Upper lobe of left lung (tissue), 4 donors: ENCODE measurements at regions not wholly inside any gene's neighbourhood (a gene's known extent, or its start where the extent isn't known, plus 50 kb on each side); places are given as distances from the start of the nearest gene placed in this dataset.

Source experiments
- CTCF ChIP-seq, 6 experiments: fragments of 450-650 bp in 4 of 6; fragments of 200-600 bp in 2 of 6; sonication (generic) in 2 of 6; IDR thresholded peaks; one replicate each; pipeline ENCODE4 v1.5.1; 2016 to 2019; ENCODE audit warnings: antibody characterized with exemption in 6 of 6
- POLR2A ChIP-seq, 4 donors: fragments of 450-650 bp; IDR thresholded peaks; one replicate each; pipeline ENCODE4 v1.5.1; 2016 to 2017; ENCODE audit warnings: antibody characterized with exemption in 4 of 4, mild to moderate bottlenecking in 2 of 4

GRCh38 chr5:67578011-67578410 lies 381.4 kb upstream of the CD180 start:
- no peak for TF ChIP-seq CTCF (IDR thresholded peaks at IDR 0.05)
- no peak for TF ChIP-seq POLR2A (IDR thresholded peaks at IDR 0.05)
